ENCODE measurements at regions not wholly inside any gene's neighbourhood (a gene's known extent, or its start where the extent isn't known, plus 50 kb on each side); places are given as distances from the start of the nearest gene placed in this dataset.
"Not testable (repeated sequence)": the region's sequence is repeated elsewhere in the genome, so short reads cannot be mapped to it uniquely, and the experiment has no call there.

DNA sequence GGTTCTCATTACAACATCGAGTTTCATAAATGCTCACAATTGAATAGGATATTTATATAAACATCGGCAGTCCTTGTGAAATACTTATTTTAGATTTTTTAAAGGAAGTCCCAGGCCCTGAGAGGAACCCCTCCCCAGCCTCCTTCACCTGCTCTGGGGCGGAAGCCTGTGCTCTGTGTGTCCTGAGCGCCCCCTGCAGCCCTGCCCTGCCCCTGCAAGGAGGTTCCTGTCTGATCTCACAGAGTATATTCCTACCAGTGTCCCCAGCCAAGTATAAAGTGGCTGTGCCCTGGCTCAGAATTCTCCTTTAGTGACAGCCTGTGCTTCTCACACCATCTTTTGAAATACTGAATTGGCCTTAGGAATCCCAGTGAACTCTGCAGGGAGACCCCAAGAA, 659.5 kb downstream of the TMEM121 start:
- no peak for DNase-seq

DNA sequence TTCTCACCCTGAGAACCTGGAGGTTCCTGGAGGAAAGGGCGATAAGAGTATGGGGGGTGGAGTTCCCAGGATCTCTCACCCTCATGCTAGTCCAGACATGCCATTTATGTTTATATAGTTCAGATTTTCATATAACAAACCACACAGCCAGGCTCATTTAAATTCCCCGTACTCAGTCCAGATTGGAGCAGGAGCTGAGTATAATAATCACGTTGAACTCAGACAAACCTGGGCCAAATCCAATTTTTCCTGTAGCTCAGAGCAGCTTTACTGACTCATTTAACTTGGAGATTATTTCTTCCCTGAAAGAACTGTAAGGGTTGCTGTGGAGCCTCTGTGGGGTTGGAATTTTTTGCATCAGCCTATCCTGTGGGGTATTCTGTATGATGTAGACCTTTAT, 660.8 kb downstream of the TMEM121 start:
- no peak for DNase-seq

DNA sequence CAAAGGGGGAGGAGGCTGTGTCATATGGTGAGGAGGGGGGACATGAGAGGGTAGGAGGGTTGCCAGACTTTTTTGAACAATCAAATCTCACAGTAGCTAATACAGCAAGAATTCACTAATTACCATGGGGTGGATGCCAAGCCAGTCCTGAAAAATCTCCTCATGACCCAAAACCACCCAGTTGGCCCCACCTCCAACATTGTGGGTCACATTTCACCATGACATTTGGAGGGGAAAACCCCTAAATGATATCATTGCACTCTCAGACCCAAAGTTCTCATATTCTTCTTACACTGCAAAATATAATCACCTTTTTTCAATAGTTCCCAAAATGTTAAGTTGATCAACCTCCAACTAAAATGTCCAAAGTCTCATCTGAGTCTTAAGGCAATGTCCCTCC, 666.3 kb downstream of the TMEM121 start:
- not testable (repeated sequence) for DNase-seq

DNA sequence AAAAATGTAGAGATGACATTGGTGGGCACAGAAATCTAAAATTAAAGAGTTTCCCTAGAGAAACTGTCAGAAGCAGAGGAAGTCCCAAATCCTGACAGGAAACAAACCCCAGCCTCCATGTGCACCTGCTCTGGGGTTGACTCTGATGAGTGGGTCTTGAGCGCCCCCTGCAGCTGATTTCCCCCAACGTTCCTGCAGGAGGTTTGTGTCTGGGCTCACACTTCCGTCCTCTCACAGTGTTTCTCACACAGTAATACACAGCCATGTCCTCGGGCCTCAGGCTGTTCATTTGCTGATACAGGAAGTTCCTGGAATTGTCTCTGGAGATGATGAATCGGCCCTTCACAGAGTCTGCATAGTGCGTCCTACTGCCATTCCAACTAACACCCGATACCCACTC, 670.1 kb downstream of the TMEM121 start:
- not testable (repeated sequence) for DNase-seq

- not testable (repeated sequence) for DNase-seq
Measured at GRCh38 chr14:106197264-106197663, 670.9 kb downstream of the TMEM121 start.

DNA sequence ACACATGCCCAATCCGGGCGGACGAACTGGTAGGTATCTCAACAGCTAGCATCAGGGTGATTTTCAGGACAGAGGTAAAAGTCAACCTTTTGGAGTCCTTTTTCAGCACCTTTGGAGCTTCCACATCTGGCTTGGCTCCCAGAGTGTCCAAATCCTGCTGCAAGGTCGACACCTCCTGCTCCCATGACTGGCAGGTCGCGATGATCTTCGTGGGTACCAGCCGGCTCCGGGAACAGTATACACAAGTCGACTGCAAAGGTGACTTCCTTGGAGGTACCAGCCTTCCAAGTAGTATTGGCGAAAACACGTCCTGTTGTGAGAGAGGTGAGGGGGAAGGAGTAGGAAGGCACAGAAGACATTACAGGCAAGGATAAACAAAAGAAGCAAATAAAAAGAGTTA, 672.7 kb downstream of the TMEM121 start:
- DNase-seq: no peak

DNA sequence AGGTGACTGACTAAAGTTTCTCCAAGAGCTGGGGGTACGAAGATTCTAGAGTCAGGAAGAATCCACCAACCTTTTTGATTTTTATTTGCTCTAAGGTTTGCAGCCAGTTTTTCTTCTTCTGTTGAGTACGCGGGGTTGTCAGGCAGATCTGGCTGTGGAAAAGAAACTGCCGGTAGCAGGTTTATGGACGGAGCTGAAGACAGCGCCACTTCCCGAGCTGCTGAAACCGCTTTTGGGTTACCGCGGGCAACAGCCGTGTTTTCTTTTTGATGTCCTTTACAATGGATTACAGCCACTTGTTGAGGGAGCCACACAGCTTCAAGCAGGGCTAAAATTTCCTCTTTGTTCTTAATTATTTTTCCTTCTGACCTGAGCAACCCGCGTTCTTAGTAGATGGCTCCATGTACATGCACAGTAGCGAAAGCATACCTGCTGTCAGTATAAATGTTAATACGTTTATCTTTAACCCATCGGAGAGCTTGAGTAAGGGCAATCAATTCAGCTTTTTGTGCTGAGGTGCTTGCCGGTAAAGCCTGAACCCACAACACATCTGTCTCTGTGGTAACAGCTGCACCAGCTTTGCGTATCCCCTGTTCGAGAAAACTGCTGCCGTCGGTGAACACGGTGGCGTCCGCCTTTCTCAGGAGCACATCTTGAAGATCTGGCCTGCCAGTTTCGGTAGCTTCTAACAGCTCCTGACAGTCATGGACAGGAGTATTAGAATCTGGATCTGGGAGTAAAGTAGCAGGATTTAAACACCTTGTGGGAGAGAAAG, 674.3 kb downstream of the TMEM121 start:
- DNase-seq: no peak

- DNase-seq: no peak
Measured at GRCh38 chr14:106201376-106201775, 675.0 kb downstream of the TMEM121 start.

- DNase-seq: no peak
Measured at GRCh38 chr14:106203438-106203837, 677.1 kb downstream of the TMEM121 start.

DNA sequence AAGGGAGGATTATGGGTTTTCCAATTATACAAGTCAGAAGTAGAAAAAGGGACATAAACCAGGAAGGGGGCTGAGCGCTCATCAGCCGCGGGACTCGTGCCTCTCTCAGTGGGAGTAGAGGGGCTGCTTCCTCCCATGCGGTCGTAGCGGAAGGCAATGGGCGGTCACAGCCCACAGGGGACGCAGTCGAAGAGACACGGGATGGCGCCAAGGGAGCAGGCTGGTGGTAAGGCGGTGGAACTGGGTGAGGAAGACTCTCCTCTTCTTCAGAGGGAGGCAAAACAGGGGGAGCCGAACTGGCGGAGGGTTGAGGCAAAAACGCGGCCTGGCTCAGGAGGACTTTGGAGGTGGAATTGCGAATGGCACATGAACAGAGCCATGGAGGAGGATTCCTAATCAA, 677.7 kb downstream of the TMEM121 start:
- DNase-seq: no peak

GRCh38 chr14:106207316-106207715, 680.9 kb downstream of the TMEM121 start:
- DNase-seq: no peak

- no peak for DNase-seq
Measured at GRCh38 chr14:106208794-106209193, 682.4 kb downstream of the TMEM121 start.

- DNase-seq: no peak
Measured at GRCh38 chr14:106209755-106210154, 683.4 kb downstream of the TMEM121 start.

DNA sequence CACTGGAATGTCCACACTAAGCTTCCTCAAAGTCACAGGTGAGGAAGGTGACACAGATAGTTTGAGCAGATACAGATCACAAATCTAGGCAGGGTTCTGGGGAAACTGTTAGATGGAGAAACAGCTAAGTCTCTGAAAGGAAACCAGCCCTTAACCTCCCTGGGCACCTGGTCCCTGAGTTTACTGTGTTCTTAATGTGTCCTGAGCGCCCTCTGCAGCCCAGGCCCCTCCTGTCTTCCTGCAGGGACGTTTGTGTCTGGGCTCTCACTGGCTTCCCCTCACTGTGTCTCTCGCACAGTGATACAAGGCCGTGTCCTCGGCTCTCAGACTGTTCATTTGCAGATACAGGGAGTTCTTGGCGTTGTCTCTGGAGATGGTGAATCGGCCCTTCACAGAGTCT, 684.3 kb downstream of the TMEM121 start:
- DNase-seq: no peak

DNA sequence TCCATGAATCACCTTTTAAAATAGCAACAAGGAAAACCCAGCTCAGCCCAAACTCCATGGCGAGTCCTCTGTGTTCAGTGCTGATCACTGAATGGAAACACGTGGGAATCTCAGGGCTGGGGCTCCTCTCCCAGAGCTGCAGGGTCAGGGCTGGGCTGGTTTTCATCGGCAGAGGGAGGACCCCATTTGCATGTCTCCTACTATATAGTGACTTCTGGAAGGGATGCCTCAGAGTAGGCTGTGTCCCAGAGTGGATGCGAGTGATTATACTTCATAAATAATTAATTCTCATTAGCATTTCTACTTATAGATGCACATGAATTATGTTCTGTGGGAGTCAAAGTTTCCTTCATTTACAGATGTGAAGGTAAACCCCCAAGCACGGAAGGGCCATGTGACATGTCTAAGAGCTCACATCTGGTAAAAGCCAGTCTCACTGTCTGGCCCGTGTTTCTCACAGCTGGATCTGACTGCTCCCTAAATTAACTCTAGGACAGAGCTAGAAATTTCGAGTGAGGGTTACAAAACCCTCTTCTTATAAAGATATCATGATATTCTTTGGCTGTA, 685.0 kb downstream of the TMEM121 start:
- DNase-seq: no peak

DNA sequence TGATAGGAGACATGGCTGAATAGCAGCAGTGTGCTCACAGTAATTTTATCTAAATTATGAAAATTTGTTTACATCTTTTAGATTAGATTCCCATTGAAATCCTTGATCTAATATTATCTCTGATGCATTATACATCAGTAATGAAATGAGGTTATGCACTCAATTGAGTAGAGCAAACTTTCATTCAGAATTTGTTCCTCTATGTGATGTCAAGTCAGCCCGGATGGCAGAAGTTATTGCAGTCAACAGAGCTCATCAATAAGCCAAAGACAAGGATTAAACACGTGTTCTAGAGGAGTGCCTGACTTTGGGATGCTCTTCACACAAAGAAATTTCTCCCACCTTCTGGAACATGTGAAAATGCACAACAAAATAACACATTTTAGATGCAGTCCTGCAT, 688.8 kb downstream of the TMEM121 start:
- DNase-seq: no peak

GRCh38 chr14:106216679-106217078, 690.3 kb downstream of the TMEM121 start:
- DNase-seq: no peak

GRCh38 chr14:106218174-106218573, 691.8 kb downstream of the TMEM121 start:
- DNase-seq: no peak

DNA sequence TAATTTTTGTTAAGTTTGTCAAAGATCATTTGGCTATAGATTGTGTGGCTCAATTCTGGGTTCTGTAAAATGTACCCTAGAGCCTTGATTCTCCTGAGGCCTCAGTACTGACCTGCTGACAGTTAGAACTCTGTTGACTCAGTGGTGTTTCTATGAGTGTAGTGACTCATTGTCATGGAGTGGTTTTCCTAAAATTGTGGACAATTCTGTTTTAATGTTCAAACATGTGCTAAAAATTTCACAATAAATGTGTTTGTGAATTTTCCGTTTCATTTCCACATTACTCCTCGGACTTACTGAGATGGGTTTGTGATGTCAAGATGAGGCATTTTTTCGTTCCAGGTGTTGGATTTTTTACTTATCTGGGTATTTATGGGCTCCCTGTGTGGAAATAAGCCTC, 695.9 kb downstream of the TMEM121 start:
- DNase-seq: no peak

DNA sequence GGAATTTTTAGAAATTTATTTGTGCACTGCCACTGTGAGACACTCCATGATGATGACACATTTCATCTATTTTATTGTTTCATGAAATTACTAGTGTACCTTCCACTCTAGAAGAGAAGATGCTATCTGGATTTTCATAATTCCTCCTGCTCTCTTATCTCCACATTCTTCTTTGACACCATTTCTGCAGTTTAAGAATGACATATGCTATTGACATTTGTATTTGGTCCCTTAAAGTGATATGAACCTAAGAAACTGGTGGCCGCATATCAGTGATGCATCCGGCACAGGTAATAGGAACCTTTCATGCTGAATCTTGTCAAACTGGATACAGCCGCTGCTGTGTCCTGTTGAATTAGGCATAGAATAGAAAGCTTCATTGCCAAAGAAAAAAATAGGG, 696.3 kb downstream of the TMEM121 start:
- DNase-seq: no peak

DNA sequence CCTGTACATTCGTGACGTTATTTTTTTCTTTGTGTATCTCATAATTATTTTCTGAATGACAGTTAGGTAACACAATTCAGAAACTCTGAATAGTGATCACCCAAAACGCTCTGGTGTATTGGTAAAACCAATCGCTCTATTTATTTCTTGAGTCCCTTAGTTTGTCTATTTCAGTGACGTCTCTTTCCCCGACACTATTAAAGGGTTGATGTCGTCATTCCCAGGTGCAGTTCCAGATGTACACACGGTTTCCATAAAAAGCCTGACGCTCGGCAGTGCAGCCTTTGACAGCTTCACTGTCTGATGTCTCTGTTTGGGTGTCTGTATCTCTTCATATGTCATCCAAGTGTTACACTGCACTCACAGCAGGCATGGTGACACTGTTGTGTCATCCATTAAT, 701.4 kb downstream of the TMEM121 start:
- no peak for DNase-seq

DNA sequence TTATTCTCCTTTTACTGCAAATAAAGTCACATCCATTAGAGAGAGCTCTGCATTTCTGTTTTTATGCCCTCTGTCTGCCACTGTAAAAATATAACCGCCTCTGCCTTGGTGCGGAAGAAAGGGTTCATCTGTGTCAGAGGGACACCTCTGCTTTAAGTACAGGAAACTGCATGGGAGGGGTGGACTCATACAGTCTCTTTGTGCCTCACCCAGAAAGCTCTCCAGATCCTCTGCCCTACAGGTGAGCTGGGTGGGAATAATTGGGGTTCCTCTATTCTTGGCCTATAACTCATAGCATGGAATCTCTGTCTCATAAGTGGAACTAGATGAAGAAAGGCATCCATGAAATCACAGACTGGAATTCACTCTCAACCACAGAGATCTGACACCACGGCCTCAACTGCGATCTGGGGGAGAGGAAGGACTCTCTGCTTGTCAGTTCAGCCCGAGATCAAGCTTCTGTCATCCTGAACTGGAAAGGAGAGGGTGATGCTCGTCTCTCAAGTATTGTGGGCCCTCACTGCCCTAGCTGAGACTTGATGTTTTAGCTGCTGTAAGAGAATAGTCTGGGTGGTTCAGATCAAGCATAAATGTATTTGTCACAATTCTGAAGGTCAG, 702.3 kb downstream of the TMEM121 start:
- no peak for DNase-seq

- DNase-seq: no peak
Measured at GRCh38 chr14:106230071-106230470, 703.7 kb downstream of the TMEM121 start.

- not testable (repeated sequence) for DNase-seq
Measured at GRCh38 chr14:106233191-106233590, 706.8 kb downstream of the TMEM121 start.
